ENCODE measurements at regions not wholly inside any gene's neighbourhood (a gene's known extent, or its start where the extent isn't known, plus 50 kb on each side); places are given as distances from the start of the nearest gene placed in this dataset.
"Not testable (repeated sequence)": the region's sequence is repeated elsewhere in the genome, so short reads cannot be mapped to it uniquely, and the experiment has no call there.

DNA sequence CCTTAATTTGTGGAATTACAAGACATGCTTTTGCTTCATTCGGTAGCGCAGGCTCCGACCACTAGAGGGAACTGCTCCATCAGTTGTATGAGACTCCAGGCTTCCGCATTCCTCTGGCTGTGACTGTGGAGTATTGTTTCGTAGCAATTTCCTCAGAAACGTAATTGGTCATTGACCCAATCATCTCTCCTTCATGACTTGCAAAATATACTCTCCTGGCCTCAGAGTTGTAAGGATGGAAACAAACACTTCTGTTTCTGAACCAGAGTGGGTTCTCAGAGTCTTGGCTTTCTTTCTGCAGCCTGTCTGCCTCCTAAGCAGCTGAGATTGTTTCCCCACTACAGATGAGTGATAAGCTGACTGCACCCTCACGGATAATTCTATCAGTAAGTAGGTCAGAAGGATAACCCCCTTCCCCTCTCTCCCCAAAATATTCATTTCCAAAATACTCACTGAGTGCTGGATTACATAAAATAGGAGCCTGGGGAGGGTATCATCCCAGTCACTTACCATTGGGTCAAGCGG, 146.8 kb upstream of the ZC3H12C start:
- DNase-seq: peak; percentile 94

- DNase-seq: no peak
Observed at GRCh38 chr11:109954534-109954933, 138.7 kb upstream of the ZC3H12C start.

DNA sequence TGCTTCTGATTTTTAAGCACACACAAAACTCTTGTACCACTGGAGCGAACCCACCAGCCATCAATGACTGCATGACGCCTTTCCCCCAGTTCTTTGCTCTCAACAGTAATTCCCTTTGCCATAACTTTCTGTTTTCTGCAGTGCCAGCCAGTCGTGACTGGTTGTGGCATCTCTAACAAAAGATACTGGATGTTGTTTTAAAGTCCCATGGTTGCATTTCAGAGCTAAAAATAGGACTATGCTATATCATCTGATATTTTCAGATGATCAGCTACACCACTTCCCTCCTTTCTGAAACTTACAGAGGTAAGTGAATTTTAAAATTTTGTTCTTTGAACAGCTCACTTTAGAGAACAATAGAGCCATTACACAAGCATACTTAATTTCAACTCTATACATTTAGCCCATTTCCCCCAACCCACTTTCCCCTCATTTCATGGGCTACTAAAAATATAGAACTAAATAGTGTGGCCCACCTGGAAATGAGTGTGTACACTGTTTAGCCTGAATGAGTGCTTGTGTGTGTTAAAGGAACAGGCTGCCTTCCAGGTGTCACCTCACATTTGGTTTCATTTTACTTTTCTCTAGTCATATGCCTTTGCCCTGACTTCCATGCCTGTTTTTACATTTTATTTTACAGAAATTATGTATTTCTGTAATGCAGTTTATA, 136.9 kb upstream of the ZC3H12C start:
- no peak for DNase-seq

DNA sequence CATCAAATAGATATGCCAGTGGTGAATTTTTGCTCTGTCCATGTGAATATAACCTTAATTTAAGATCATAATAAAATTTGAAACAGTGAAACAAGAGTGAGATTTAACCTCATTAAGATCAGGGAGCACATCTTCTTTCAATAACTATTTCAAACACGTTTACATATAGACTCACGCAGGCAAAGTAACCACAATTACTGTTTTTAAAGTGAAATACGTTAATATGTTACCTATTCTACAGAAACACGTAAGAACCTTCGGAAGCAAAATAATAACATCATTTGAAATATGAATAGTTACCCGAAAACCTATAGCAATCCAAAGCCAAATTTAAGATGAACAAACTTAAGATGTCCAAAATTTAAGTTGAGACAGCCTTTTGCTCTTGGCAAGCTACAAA, 136.2 kb upstream of the ZC3H12C start:
- no peak for DNase-seq

GRCh38 chr11:109957601-109958000, 135.6 kb upstream of the ZC3H12C start:
- peak; percentile 50 for DNase-seq

DNA sequence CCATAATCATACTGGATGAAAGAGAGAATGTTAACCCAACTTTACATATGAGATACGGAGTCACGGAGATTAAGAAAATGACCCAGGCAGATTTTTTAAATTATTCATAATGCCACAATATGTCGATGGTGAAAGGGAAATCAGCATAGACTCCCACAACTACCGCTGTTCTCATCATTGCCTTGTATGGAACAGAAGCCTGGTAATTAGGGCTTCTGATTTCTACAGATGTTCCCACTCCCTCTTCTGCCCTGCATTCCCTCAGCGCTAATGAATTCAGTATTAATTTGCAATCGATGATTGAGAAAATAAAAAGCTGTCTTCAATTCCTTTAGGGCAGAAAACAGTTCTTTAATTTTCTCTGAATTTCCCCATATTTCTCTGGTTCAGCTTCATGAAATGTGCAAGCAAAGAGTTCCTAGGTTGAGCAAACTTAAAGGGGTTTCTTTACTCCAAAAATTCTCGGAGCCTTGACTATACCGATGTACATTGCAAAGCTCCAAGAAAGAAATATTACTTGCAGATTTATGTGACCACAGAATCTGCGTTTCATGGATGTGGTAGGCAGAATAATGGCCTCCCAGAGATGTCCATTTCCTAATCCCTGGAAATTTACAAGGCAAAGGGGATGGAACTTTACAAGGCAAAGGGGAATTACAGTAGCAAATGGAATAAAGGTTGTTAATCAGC, 134.9 kb upstream of the ZC3H12C start:
- DNase-seq: no peak

DNA sequence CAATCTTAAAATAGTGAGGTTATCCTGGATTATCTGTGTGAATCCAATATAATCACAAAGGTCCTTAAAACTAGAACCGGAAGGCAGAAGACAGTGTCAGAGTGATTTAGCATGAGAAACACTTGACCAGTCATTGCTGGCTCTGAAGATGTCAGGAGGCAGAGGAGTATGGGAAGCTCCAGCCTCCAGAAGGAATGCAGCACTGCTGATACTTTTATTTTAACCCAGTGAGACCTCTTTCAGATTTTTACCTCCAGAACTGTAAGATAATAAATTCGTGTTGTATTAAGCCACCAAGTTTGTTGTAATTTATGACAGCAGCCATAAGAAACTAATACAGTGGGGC, 134.4 kb upstream of the ZC3H12C start:
- no peak for DNase-seq

GRCh38 chr11:109960831-109961230, 132.4 kb upstream of the ZC3H12C start:
- peak; percentile 90 for DNase-seq

DNA sequence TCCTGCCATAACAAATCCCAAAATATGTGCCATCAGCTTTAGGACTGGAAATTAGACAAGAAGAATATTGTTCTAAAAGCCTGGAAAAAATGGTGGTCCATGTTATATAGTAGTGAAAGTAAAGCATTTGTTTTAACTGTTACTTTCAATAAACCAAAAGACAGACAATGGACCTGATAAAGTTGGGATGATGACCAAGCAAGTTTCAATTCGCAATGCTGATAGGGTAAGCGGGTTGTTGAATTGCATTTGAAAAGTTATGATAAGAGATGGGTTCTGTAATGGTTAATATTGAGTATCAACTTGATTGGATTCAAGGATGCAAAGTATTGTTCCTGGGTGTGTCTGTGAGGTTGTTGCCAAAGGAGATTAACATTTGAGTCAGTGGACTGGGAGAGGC, 131.9 kb upstream of the ZC3H12C start:
- no peak for DNase-seq

DNA sequence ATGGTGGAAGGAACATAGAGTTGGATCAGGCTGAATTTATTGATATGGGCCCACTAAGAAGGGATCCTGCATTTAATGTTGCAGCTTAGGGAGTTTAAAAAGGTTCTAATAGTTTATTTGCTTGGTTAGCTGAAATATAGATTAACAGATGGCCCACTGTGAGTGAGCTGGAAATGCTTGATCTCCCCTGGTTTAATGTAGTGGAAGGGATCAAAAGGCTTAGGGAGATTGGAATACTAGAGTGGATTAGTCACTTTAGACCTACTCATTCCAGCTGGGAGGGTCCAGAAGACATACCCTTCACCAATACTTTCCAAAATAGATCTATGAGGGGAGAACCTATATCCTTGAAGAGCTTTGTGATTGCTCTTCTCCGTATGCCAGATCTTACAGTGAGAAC, 130.1 kb upstream of the ZC3H12C start:
- no peak for DNase-seq

GRCh38 chr11:109964487-109964886, 128.7 kb upstream of the ZC3H12C start:
- no peak for DNase-seq

GRCh38 chr11:109965445-109965844, 127.7 kb upstream of the ZC3H12C start:
- not testable (repeated sequence) for DNase-seq

GRCh38 chr11:109965926-109966325, 127.3 kb upstream of the ZC3H12C start:
- DNase-seq: not testable (repeated sequence)

GRCh38 chr11:109967136-109967535, 126.1 kb upstream of the ZC3H12C start:
- DNase-seq: not testable (repeated sequence)

GRCh38 chr11:109968299-109968698, 124.9 kb upstream of the ZC3H12C start:
- no peak for DNase-seq

- DNase-seq: no peak
Observed at GRCh38 chr11:109968781-109969180, 124.4 kb upstream of the ZC3H12C start.

DNA sequence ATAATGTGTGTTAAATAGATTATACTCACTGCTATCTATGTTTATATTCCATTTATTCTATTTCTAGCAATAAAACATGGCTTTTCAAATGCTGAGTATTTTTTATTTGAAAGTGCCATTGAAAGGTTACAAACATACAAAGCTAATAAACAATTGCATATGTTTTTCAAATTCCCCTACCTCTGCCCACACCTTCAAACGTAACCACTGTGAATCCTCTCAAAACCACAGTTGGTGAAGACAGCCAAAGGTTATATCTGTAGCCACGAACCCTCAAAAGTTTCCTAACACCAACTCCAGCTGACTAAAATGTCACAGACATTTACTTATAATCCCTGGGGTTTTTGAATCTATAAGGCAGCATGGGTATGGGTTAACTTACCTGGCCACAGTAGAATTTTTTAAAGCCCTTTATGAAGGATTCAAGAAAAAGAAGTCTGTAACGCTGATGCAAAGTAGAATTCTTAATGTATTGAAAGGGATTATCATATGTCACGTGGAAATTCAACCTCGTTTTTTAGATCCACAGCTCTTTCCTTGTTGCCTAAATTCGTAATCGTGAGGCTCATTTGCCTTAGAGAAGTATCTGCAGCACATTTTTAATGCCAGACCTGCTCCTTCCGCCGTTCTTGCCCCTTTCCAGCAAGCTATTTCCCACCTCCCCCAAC, 122.5 kb upstream of the ZC3H12C start:
- DNase-seq: no peak

DNA sequence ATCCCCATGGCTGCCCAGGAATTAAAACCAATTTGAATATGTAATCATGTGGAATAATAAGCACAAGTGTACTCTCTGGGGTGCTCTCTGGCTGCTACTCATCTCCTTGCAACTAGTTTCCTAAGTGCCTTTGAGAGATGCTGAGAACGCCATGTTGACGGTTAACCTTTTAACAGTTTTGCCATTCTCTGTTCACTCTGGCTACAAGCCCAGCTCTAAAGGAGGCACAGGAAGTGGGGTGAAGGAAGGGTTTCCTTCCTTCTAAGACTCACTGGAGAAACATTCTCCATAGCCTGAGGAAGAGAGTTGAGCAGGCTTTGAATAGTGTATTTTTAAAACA, 122.0 kb upstream of the ZC3H12C start:
- DNase-seq: peak; percentile 69

GRCh38 chr11:109972181-109972715, 120.9 kb upstream of the ZC3H12C start:
- no peak for DNase-seq

DNA sequence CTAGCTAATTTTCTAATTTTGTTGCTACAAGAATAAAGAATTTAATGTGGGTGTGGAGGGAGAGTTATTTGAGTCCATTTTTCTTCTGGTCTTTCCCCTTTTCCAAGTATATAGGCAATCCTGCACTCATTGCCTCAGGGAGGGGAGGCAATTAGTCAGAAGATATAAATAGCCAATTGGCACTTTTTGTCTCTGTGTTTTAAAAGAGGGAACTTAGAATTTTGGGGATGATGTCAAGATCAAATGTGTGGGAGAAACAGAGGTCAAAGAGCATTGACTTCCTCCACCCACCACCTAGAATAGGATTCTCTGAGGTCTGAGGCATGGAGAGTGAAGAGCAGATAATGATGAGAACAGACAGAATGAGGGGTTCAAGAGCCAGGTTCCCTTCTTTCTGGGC, 120.3 kb upstream of the ZC3H12C start:
- no peak for DNase-seq

GRCh38 chr11:109973486-109973885, 119.7 kb upstream of the ZC3H12C start:
- no peak for DNase-seq

DNA sequence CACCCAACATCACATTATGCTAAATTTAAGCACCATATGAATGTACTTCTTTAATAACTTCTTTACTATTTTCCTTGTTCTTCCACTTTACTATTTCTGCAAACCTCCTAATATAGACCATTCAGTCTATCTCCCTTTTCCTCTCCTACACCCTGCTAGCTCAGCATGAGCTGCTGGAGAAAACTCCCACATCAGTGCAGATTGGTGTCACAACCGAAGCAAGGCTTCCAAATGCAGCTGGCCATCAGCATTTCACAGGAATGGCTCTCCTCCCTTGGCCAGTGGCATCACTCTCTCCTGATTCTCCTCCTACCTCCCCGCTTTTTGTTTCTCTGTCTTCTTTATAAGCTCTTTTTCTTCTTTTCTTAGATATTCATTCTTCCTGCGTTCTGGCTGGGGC, 118.7 kb upstream of the ZC3H12C start:
- no peak for DNase-seq

- no peak for DNase-seq
Observed at GRCh38 chr11:109978895-109979294, 114.3 kb upstream of the ZC3H12C start.
